ENCODE measurements at regions not wholly inside any gene's neighbourhood (a gene's known extent, or its start where the extent isn't known, plus 50 kb on each side); places are given as distances from the start of the nearest gene placed in this dataset.

DNA sequence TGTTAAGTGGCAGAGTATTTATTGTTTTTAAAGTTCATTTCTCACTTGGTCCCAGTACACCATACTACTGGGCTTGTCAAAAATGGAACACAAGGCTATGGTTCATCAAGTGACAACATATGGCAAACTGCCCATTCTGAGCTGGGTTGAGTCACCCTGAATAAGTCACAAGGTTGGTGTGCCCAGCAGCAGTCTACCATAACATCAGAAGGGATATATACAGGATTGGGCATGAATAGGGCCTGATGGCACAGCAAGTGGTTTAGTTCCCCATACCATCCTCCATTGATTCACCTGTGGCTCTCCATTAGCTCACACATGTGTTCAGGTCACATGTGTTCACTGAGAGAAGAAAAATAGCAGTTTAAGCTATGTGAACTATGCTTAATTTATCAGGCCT lies 249.8 kb upstream of the PRDM9 start:
- Histone ChIP-seq H4K91ac (ENCODE audit: low read depth, low read length, poor library complexity) (no peak overlapping the region), H3K4me1 (ENCODE audit: control insufficient read depth in 2 of 2, insufficient read depth in 1 of 2, low read depth in 1 of 2, low read length in 2 of 2) (no peaks in the 10 kb centered on the region), H3K27me3 (ENCODE audit: control insufficient read depth in 3 of 3, insufficient read depth in 3 of 3, low read depth in 1 of 3, low read length in 3 of 3) (no peaks in the 10 kb centered on the region), H3K79me1 (ENCODE audit: low read depth, low read length) (no peaks in the 10 kb centered on the region), H2BK5ac (ENCODE audit: low read length) (no peak overlapping the region), H3K4me2 (ENCODE audit: insufficient read depth, low read length, poor library complexity, severe bottlenecking) (no peak overlapping the region), H3K4ac (ENCODE audit: low read length) (no peak overlapping the region), H2AFZ (ENCODE audit: low read length) (no peak overlapping the region), H2AK5ac (ENCODE audit: low read depth, low read length) (no peak overlapping the region), H3K9me3 (replicated peaks in 1 of 2; ENCODE audit: control insufficient read depth in 2 of 2, insufficient read depth in 1 of 2, low read depth in 1 of 2, low read length in 2 of 2) (no peaks in the 10 kb centered on the region), H3K23ac (ENCODE audit: low read depth, low read length, poor library complexity) (no peak overlapping the region), H2BK120ac (ENCODE audit: low read depth, low read length) (no peak overlapping the region), H2BK12ac (ENCODE audit: low read length) (no peak overlapping the region), H4K8ac (ENCODE audit: low read depth, low read length) (no peak overlapping the region), H2BK15ac (ENCODE audit: low read length) (no peak overlapping the region), H3K18ac (ENCODE audit: low read length) (no peak overlapping the region), H3K9ac (ENCODE audit: low read depth, low read length, poor library complexity) (no peak overlapping the region), H3K14ac (ENCODE audit: low read length) (no peak overlapping the region), H3K4me3 (ENCODE audit: low read length in 2 of 2) (no peak overlapping the region), H3K36me3 (replicated peaks in 1 of 2; ENCODE audit: control insufficient read depth in 2 of 2, insufficient read depth in 2 of 2, low read length in 2 of 2) (no peaks in the 10 kb centered on the region), H3K27ac (replicated peaks; ENCODE audit: low read length) (no peak overlapping the region)
- DNase-seq (ENCODE audit: low spot score), result no peak

DNA sequence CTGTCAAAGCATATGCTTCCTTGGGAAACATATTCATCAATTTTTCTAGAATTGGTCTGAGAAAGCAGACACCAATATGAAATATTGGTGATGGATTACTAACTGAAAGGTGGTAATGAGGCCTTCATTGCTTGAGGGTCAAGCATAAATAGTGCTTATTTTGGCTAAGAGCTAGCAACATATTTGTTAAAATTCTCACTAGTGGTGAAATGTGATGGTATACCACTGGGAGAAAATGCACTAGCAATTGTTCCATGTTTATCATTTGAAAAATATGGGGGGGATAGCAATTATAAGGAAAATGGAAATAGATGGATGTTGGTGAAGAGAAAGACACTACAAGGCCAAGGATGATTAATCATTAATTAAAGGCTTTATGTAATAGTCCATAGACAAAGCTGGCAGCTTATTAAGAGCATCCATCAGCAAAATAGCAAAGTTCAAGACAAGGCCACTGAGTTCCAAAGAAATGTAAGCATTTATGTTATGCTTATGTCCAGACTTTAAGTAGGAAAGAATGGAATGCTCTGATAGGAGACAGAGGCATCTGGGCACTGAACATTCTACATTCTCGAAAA lies 253.7 kb upstream of the PRDM9 start:
- H2BK15ac ChIP-seq (ENCODE audit: low read length), result no peak overlapping the region

DNA sequence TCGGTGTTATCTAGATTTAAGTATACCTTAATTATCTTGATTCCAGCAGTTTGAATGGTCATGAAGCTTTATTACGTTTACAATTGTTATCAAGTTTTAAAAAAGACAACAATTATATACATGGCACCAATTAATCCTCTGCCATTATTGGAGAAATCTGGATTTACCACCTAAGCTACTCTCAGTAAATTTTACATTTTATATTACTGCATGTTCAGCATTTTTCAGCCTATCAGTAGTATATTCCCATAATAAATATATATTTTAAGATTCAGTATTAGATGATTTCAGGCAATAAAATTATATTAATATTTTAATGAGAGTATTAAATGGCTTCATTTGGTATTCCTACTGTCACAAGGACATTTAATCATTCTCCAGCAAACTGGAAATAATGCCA lies 264.5 kb upstream of the PRDM9 start:
- Histone ChIP-seq H4K91ac (ENCODE audit: low read depth, low read length, poor library complexity) (no peak overlapping the region), H3K14ac (ENCODE audit: low read length) (no peak overlapping the region), H3K9me3 (replicated peaks in 1 of 2; ENCODE audit: control insufficient read depth in 2 of 2, insufficient read depth in 1 of 2, low read depth in 1 of 2, low read length in 2 of 2) (no peaks in the 10 kb centered on the region), H2BK120ac (ENCODE audit: low read depth, low read length) (no peak overlapping the region), H3K36me3 (replicated peaks in 1 of 2; ENCODE audit: control insufficient read depth in 2 of 2, insufficient read depth in 2 of 2, low read length in 2 of 2) (no peaks in the 10 kb centered on the region), H3K9ac (ENCODE audit: low read depth, low read length, poor library complexity) (no peak overlapping the region), H2AFZ (ENCODE audit: low read length) (no peak overlapping the region), H3K18ac (ENCODE audit: low read length) (no peak overlapping the region), H2BK5ac (ENCODE audit: low read length) (no peak overlapping the region), H2BK15ac (ENCODE audit: low read length) (no peak overlapping the region), H4K8ac (ENCODE audit: low read depth, low read length) (no peak overlapping the region), H3K4me1 (ENCODE audit: control insufficient read depth in 2 of 2, insufficient read depth in 1 of 2, low read depth in 1 of 2, low read length in 2 of 2) (no peaks in the 10 kb centered on the region), H3K27me3 (ENCODE audit: control insufficient read depth in 3 of 3, insufficient read depth in 3 of 3, low read depth in 1 of 3, low read length in 3 of 3) (no peaks in the 10 kb centered on the region), H3K4me2 (ENCODE audit: insufficient read depth, low read length, poor library complexity, severe bottlenecking) (no peak overlapping the region), H2BK12ac (ENCODE audit: low read length) (no peak overlapping the region), H3K27ac (replicated peaks; ENCODE audit: low read length) (no peak overlapping the region), H2AK5ac (ENCODE audit: low read depth, low read length) (no peak overlapping the region), H3K23ac (ENCODE audit: low read depth, low read length, poor library complexity) (no peak overlapping the region), H3K4ac (ENCODE audit: low read length) (no peak overlapping the region), H3K4me3 (ENCODE audit: low read length in 2 of 2) (no peak overlapping the region), H3K79me1 (ENCODE audit: low read depth, low read length) (no peaks in the 10 kb centered on the region)
- DNase-seq (ENCODE audit: low spot score), result no peak
- no CpG with 5 or more reads among the region's 2 CpGs for WGBS, 2 donors (ENCODE audit: extremely low coverage in 2 of 2, insufficient read length in 2 of 2, insufficient replicate concordance in 1 of 2)

More for the DNA sequence above, 253.7 kb upstream of the PRDM9 start:
- Histone ChIP-seq H2AK5ac (ENCODE audit: low read depth, low read length) (no peak overlapping the region), H3K9ac (ENCODE audit: low read depth, low read length, poor library complexity) (no peak overlapping the region), H3K79me1 (ENCODE audit: low read depth, low read length) (no peaks in the 10 kb centered on the region), H3K4me3 (ENCODE audit: low read length in 2 of 2) (no peak overlapping the region), H2BK120ac (ENCODE audit: low read depth, low read length) (no peak overlapping the region), H4K8ac (ENCODE audit: low read depth, low read length) (no peak overlapping the region), H3K4me1 (ENCODE audit: control insufficient read depth in 2 of 2, insufficient read depth in 1 of 2, low read depth in 1 of 2, low read length in 2 of 2) (no peaks in the 10 kb centered on the region), H3K14ac (ENCODE audit: low read length) (no peak overlapping the region), H3K9me3 (replicated peaks in 1 of 2; ENCODE audit: control insufficient read depth in 2 of 2, insufficient read depth in 1 of 2, low read depth in 1 of 2, low read length in 2 of 2) (no peaks in the 10 kb centered on the region), H2AFZ (ENCODE audit: low read length) (no peak overlapping the region), H2BK5ac (ENCODE audit: low read length) (no peak overlapping the region), H3K4me2 (ENCODE audit: insufficient read depth, low read length, poor library complexity, severe bottlenecking) (no peak overlapping the region), H3K18ac (ENCODE audit: low read length) (no peak overlapping the region), H3K23ac (ENCODE audit: low read depth, low read length, poor library complexity) (no peak overlapping the region), H4K91ac (ENCODE audit: low read depth, low read length, poor library complexity) (no peak overlapping the region), H3K36me3 (replicated peaks in 1 of 2; ENCODE audit: control insufficient read depth in 2 of 2, insufficient read depth in 2 of 2, low read length in 2 of 2) (no peaks in the 10 kb centered on the region), H3K27me3 (ENCODE audit: control insufficient read depth in 3 of 3, insufficient read depth in 3 of 3, low read depth in 1 of 3, low read length in 3 of 3) (no peaks in the 10 kb centered on the region), H2BK12ac (ENCODE audit: low read length) (no peak overlapping the region), H3K4ac (ENCODE audit: low read length) (no peak overlapping the region), H3K27ac (replicated peaks; ENCODE audit: low read length) (no peak overlapping the region)
- DNase-seq (ENCODE audit: low spot score), result no peak
- WGBS, 2 donors (ENCODE audit: extremely low coverage in 2 of 2, insufficient read length in 2 of 2, insufficient replicate concordance in 1 of 2), result no CpG with 5 or more reads among the region's 1 CpG

DNA sequence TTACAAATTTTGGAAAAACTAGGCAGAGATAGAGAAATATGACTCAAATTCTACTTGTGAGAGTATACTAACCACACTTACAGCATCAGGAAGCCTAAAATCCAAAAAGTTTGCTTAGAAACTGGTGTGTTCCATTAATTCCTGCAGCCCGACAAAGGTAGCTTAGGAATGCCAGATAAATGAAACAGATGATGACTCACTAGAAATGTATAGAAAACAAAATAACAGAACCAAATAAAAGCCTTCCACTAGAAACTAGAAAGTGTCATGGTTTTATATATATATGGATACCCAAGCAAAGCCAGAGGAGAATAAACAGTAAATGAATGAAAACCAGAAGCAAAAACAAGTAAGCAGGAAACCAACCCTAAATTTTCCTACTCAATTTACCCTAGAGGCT lies 272.2 kb upstream of the PRDM9 start:
- no peaks in the 10 kb centered on the region for H3K9me3 ChIP-seq (replicated peaks in 1 of 2; ENCODE audit: control insufficient read depth in 2 of 2, insufficient read depth in 1 of 2, low read depth in 1 of 2, low read length in 2 of 2)
- H3K27ac ChIP-seq (replicated peaks; ENCODE audit: low read length), result no peak overlapping the region
- H2BK120ac ChIP-seq (ENCODE audit: low read depth, low read length), result no peak overlapping the region
- no peak overlapping the region for H3K18ac ChIP-seq (ENCODE audit: low read length)
- H2BK5ac ChIP-seq (ENCODE audit: low read length), result no peak overlapping the region
- no peak overlapping the region for H3K14ac ChIP-seq (ENCODE audit: low read length)
- no peak overlapping the region for H4K91ac ChIP-seq (ENCODE audit: low read depth, low read length, poor library complexity)
- no peaks in the 10 kb centered on the region for H3K27me3 ChIP-seq (ENCODE audit: control insufficient read depth in 3 of 3, insufficient read depth in 3 of 3, low read depth in 1 of 3, low read length in 3 of 3)
- H3K36me3 ChIP-seq (replicated peaks in 1 of 2; ENCODE audit: control insufficient read depth in 2 of 2, insufficient read depth in 2 of 2, low read length in 2 of 2), result no peaks in the 10 kb centered on the region
- H3K4me3 ChIP-seq (ENCODE audit: low read length in 2 of 2), result no peak overlapping the region
- no peak overlapping the region for H2AK5ac ChIP-seq (ENCODE audit: low read depth, low read length)
- no peak overlapping the region for H2BK12ac ChIP-seq (ENCODE audit: low read length)
- no CpG with 5 or more reads among the region's 1 CpG for WGBS, 2 donors (ENCODE audit: extremely low coverage in 2 of 2, insufficient read length in 2 of 2, insufficient replicate concordance in 1 of 2)
- no peak overlapping the region for H2AFZ ChIP-seq (ENCODE audit: low read length)
- H2BK15ac ChIP-seq (ENCODE audit: low read length), result no peak overlapping the region
- no peak for DNase-seq (ENCODE audit: low spot score)
- no peak overlapping the region for H3K4me2 ChIP-seq (ENCODE audit: insufficient read depth, low read length, poor library complexity, severe bottlenecking)
- H3K23ac ChIP-seq (ENCODE audit: low read depth, low read length, poor library complexity), result no peak overlapping the region
- H4K8ac ChIP-seq (ENCODE audit: low read depth, low read length), result no peak overlapping the region
- no peaks in the 10 kb centered on the region for H3K4me1 ChIP-seq (ENCODE audit: control insufficient read depth in 2 of 2, insufficient read depth in 1 of 2, low read depth in 1 of 2, low read length in 2 of 2)
- H3K9ac ChIP-seq (ENCODE audit: low read depth, low read length, poor library complexity), result no peak overlapping the region
- H3K4ac ChIP-seq (ENCODE audit: low read length), result no peak overlapping the region
- H3K79me1 ChIP-seq (ENCODE audit: low read depth, low read length), result no peaks in the 10 kb centered on the region
